ENCODE measurements at regions not wholly inside any gene's neighbourhood (a gene's known extent, or its start where the extent isn't known, plus 50 kb on each side); places are given as distances from the start of the nearest gene placed in this dataset.

DNA sequence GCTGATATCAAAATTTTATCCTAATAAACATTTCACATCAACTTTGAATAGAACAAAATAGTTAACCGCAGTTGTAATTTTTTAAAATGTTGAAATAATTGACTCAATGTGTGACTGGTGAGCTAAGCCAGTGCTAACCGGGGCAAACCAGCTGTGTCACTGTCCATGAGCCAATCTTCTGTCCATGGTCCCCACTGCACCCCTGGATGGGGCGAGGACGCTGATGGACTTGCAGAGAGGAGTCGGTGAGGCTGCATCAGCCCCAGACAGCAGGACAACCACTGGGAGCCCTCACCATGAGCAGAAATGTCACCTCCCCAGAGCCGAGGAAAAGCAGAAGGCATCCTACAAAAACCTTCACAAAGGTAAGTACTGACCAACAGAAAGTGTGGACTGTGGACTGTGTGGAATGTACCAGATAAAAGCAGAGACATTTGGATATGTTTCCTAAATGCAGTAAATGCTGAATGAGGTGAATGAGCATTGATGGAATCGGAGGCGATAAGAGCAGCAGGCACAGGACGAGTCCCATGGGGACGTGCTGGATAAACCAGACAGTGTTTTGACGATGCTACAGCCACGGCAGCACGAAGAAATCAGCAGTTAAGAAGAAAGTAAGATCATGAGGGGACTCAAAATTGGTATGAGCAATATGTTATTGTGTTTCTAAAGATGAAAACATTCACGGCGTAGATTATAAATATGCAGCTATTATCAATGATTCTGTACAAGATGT lies 115.0 kb upstream of the BACE2 start:
- Histone ChIP-seq H3K4me2 (ENCODE audit: low read length) (no peak overlapping the region), H3K9ac (ENCODE audit: low read length) (no peak overlapping the region), H3K9me2 (ENCODE audit: insufficient read depth, low read length) (no peaks in the 10 kb centered on the region), H3K36me3 (ENCODE audit: insufficient read depth, low read length) (no peaks in the 10 kb centered on the region), H3K4me3 (ENCODE audit: low read length) (no peak overlapping the region), H3K9me3 (ENCODE audit: low read length) (no peaks in the 10 kb centered on the region), H3F3A (ENCODE audit: insufficient read depth, low read length, poor library complexity, severe bottlenecking) (no peaks in the 10 kb centered on the region), H3K27me3 (ENCODE audit: insufficient read depth, low read depth, low read length) (no peaks in the 10 kb centered on the region), H3K27ac (ENCODE audit: low read length) (no peak overlapping the region), H4K20me1 (ENCODE audit: insufficient read depth) (no peaks in the 10 kb centered on the region), H3K79me2 (replicated peaks; ENCODE audit: insufficient read depth, low read length) (no peaks in the 10 kb centered on the region), H2AFZ (ENCODE audit: low read depth, low read length) (no peak overlapping the region)
- TF ChIP-seq MXI1 (conservative IDR thresholded peaks at IDR 0.05; ENCODE audit: poor library complexity, severe bottlenecking) (no peak), RAD21 (conservative IDR thresholded peaks at IDR 0.05) (no peak)
- TF ChIP-seq, protein P1, sequence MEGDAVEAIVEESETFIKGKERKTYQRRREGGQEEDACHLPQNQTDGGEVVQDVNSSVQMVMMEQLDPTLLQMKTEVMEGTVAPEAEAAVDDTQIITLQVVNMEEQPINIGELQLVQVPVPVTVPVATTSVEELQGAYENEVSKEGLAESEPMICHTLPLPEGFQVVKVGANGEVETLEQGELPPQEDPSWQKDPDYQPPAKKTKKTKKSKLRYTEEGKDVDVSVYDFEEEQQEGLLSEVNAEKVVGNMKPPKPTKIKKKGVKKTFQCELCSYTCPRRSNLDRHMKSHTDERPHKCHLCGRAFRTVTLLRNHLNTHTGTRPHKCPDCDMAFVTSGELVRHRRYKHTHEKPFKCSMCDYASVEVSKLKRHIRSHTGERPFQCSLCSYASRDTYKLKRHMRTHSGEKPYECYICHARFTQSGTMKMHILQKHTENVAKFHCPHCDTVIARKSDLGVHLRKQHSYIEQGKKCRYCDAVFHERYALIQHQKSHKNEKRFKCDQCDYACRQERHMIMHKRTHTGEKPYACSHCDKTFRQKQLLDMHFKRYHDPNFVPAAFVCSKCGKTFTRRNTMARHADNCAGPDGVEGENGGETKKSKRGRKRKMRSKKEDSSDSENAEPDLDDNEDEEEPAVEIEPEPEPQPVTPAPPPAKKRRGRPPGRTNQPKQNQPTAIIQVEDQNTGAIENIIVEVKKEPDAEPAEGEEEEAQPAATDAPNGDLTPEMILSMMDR (IDR thresholded peaks at IDR 0.05; ENCODE audit: poor library complexity, severe bottlenecking) = no peak

DNA sequence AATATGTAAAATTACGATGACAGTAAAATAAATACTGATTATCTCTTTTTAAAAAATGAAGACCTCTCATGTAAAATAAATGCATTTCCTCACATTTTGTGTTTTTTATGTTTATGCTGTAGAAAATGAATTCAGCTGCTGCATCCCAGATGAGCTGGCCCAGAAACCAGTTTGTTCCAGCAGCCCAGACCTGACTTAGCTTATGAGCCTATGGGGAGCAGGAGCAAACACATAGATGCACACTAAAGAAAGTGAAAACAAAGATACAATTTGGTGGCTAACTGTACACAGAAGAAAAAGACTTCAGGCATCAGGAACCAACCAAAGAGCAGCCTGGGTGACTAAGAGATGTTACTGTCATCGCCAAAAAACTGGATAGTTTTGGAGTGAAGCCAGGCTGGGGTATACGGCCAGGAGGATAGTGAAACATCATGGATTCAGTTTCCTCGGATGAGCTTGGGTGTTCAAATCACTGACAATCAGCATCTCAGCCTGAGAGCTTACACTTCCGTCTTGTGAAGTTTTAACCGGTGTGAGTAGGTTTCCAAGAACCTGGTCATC lies 113.9 kb upstream of the BACE2 start:
- Histone ChIP-seq H3K27ac (ENCODE audit: low read length) (no peak overlapping the region), H3F3A (ENCODE audit: insufficient read depth, low read length, poor library complexity, severe bottlenecking) (no peaks in the 10 kb centered on the region), H3K27me3 (ENCODE audit: insufficient read depth, low read depth, low read length) (no peaks in the 10 kb centered on the region), H3K9ac (ENCODE audit: low read length) (no peak overlapping the region), H3K9me3 (ENCODE audit: low read length) (no peaks in the 10 kb centered on the region), H3K9me2 (ENCODE audit: insufficient read depth, low read length) (no peaks in the 10 kb centered on the region), H3K36me3 (ENCODE audit: insufficient read depth, low read length) (no peaks in the 10 kb centered on the region), H3K4me2 (ENCODE audit: low read length) (no peak overlapping the region), H3K79me2 (replicated peaks; ENCODE audit: insufficient read depth, low read length) (no peaks in the 10 kb centered on the region), H2AFZ (ENCODE audit: low read depth, low read length) (no peak overlapping the region), H4K20me1 (ENCODE audit: insufficient read depth) (no peaks in the 10 kb centered on the region), H3K4me3 (ENCODE audit: low read length) (no peak overlapping the region)
- TF ChIP-seq TAF1 (IDR thresholded peaks at IDR 0.05; ENCODE audit: low read depth) (no peak), RAD21 (conservative IDR thresholded peaks at IDR 0.05) (no peak), MXI1 (conservative IDR thresholded peaks at IDR 0.05; ENCODE audit: poor library complexity, severe bottlenecking) (no peak), POLR2AphosphoS5 (IDR thresholded peaks at IDR 0.05) (no peak), EZH2 (IDR thresholded peaks at IDR 0.05; ENCODE audit: borderline replicate concordance, insufficient read depth, low read length, poor library complexity, severe bottlenecking) (no peak), SMC3 (conservative IDR thresholded peaks at IDR 0.05; ENCODE audit: poor library complexity) (no peak), EP300 (conservative IDR thresholded peaks at IDR 0.05; ENCODE audit: poor library complexity, severe bottlenecking) (no peak)
- TF ChIP-seq, protein P2, sequence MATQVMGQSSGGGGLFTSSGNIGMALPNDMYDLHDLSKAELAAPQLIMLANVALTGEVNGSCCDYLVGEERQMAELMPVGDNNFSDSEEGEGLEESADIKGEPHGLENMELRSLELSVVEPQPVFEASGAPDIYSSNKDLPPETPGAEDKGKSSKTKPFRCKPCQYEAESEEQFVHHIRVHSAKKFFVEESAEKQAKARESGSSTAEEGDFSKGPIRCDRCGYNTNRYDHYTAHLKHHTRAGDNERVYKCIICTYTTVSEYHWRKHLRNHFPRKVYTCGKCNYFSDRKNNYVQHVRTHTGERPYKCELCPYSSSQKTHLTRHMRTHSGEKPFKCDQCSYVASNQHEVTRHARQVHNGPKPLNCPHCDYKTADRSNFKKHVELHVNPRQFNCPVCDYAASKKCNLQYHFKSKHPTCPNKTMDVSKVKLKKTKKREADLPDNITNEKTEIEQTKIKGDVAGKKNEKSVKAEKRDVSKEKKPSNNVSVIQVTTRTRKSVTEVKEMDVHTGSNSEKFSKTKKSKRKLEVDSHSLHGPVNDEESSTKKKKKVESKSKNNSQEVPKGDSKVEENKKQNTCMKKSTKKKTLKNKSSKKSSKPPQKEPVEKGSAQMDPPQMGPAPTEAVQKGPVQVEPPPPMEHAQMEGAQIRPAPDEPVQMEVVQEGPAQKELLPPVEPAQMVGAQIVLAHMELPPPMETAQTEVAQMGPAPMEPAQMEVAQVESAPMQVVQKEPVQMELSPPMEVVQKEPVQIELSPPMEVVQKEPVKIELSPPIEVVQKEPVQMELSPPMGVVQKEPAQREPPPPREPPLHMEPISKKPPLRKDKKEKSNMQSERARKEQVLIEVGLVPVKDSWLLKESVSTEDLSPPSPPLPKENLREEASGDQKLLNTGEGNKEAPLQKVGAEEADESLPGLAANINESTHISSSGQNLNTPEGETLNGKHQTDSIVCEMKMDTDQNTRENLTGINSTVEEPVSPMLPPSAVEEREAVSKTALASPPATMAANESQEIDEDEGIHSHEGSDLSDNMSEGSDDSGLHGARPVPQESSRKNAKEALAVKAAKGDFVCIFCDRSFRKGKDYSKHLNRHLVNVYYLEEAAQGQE (IDR thresholded peaks at IDR 0.05; ENCODE audit: borderline replicate concordance) = no peak
- TF ChIP-seq, protein P1 (IDR thresholded peaks at IDR 0.05; ENCODE audit: poor library complexity, severe bottlenecking) = no peak
